ENCODE measurements at regions not wholly inside any gene's neighbourhood (a gene's known extent, or its start where the extent isn't known, plus 50 kb on each side); places are given as distances from the start of the nearest gene placed in this dataset.
"Not testable (repeated sequence)": the region's sequence is repeated elsewhere in the genome, so short reads cannot be mapped to it uniquely, and the experiment has no call there.

DNA sequence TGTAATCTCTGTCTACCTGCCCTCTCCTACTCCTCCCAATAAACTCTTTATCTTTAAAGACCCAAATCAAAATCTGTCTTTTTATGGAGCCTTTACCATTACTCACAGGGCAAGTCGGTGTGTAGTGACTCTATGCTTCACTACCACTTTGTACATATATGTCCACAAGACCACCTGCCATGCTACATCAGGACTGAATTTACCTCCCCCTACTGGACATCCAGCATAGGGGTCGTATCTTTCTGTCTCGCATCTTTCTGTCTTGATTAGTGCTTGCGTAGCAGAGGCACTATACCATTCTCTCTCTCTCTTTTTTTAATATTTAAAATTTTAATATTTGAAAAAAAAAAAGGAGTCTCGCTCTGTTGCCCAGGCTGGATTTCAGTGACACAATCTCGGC lies 587.5 kb downstream of the SOX5 start:
- no peak overlapping the region for H3K4me3 ChIP-seq
- WGBS, 2 experiments (ENCODE audit: low coverage in 1 of 2, low lambda C conversion rate in 2 of 2, missing lambda C conversion rate in 2 of 2), result 48 to 52% methylated on average over 6 of the region's 6 CpGs
- no peak overlapping the region for H3K4me2 ChIP-seq (ENCODE audit: unreplicated experiment)
- no peak overlapping the region for H3K9ac ChIP-seq
- no peak overlapping the region for H3K27ac ChIP-seq
- no peak overlapping the region for H2AFZ ChIP-seq
- in situ Hi-C loops (cut with MboI), result no loop called here
- no peaks in the 10 kb centered on the region for H3F3A ChIP-seq (ENCODE audit: insufficient read depth)
- H3K9me2 ChIP-seq (ENCODE audit: insufficient read depth), result no peaks in the 10 kb centered on the region
- TF ChIP-seq EZH2 (IDR thresholded peaks at IDR 0.05; ENCODE audit: insufficient read depth, poor library complexity, severe bottlenecking) (no peak), EZH2phosphoT487 (IDR thresholded peaks at IDR 0.05; ENCODE audit: insufficient read depth, low read depth) (no peak)
- no peaks in the 10 kb centered on the region for H4K20me1 ChIP-seq (ENCODE audit: insufficient read depth)
- no peak for DNase-seq
- H3K9me3 ChIP-seq (ENCODE audit: low read depth), result no peaks in the 10 kb centered on the region
- no peaks in the 10 kb centered on the region for H3K36me3 ChIP-seq (ENCODE audit: low read depth)
- H3K79me2 ChIP-seq (ENCODE audit: insufficient read depth), result no peaks in the 10 kb centered on the region
- H3K27me3 ChIP-seq (replicated peaks; ENCODE audit: insufficient read depth), result no peaks in the 10 kb centered on the region
- no peaks in the 10 kb centered on the region for H3K4me1 ChIP-seq (ENCODE audit: insufficient read depth)

DNA sequence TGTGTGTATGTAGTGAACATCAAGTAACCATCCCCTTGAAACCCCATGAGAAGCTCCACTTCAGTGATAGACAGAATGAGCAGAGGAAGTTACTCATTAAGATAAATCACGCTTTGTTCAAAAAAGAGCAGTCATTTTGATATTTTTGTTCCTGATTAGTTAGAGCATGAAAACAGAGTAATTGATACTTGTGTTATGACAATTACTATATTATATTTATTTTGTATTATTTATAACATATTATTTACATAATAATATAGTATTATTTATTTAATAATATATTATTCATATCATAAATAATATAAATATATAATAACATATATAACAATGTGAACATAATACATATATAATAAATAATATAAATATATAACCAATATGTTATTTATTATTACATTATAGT lies 580.9 kb downstream of the SOX5 start:
- Histone ChIP-seq H3K4me1 (ENCODE audit: insufficient read depth) (no peaks in the 10 kb centered on the region), H4K20me1 (ENCODE audit: insufficient read depth) (no peaks in the 10 kb centered on the region), H3F3A (ENCODE audit: insufficient read depth) (no peaks in the 10 kb centered on the region), H3K27me3 (replicated peaks; ENCODE audit: insufficient read depth) (no peaks in the 10 kb centered on the region), H3K9ac (no peak overlapping the region), H3K4me2 (ENCODE audit: unreplicated experiment) (no peak overlapping the region), H3K79me2 (ENCODE audit: insufficient read depth) (no peaks in the 10 kb centered on the region), H3K9me2 (ENCODE audit: insufficient read depth) (no peaks in the 10 kb centered on the region), H3K4me3 (no peak overlapping the region), H3K27ac (no peak overlapping the region), H3K9me3 (ENCODE audit: low read depth) (no peaks in the 10 kb centered on the region), H3K36me3 (ENCODE audit: low read depth) (no peaks in the 10 kb centered on the region), H2AFZ (no peak overlapping the region)
- whole genome bisulfite sequencing, 2 experiments (ENCODE audit: low coverage in 1 of 2, low lambda C conversion rate in 2 of 2, missing lambda C conversion rate in 2 of 2), result 22 to 42% methylated on average over 1 of the region's 1 CpG
- TF ChIP-seq EZH2 (IDR thresholded peaks at IDR 0.05; ENCODE audit: insufficient read depth, poor library complexity, severe bottlenecking) (no peak), EZH2phosphoT487 (IDR thresholded peaks at IDR 0.05; ENCODE audit: insufficient read depth, low read depth) (no peak)
- in situ Hi-C loops (cut with MboI), result no loop called here
- no peak for DNase-seq

DNA sequence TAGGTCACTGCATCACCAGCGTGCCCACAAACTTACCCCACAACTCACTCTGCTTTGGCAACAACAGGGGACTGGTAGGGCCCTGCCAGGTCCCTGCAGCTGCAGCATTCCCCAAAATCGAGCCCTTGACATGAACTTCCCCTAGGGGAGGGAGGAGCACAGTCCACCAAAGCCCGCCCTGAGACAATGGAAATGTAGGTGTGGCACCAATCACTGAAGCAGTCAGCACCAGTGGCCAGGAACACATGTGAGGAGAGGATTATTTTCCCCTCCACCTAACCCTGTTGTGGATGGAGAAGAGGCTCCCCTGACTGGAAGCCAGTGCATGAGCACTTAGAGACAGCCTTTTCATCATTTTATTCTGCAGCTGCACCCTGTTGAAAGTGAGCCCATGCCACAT lies 573.8 kb downstream of the SOX5 start:
- no peaks in the 10 kb centered on the region for H3K4me1 ChIP-seq (ENCODE audit: insufficient read depth)
- no peaks in the 10 kb centered on the region for H3F3A ChIP-seq (ENCODE audit: insufficient read depth)
- no peaks in the 10 kb centered on the region for H3K9me2 ChIP-seq (ENCODE audit: insufficient read depth)
- H3K27me3 ChIP-seq (replicated peaks; ENCODE audit: insufficient read depth), result no peaks in the 10 kb centered on the region
- DNase-seq, result no peak
- H4K20me1 ChIP-seq (ENCODE audit: insufficient read depth), result no peaks in the 10 kb centered on the region
- no peak overlapping the region for H2AFZ ChIP-seq
- no peaks in the 10 kb centered on the region for H3K9me3 ChIP-seq (ENCODE audit: low read depth)
- TF ChIP-seq EZH2 (IDR thresholded peaks at IDR 0.05; ENCODE audit: insufficient read depth, poor library complexity, severe bottlenecking), result no peak
- TF ChIP-seq EZH2phosphoT487 (IDR thresholded peaks at IDR 0.05; ENCODE audit: insufficient read depth, low read depth), result no peak
- in situ Hi-C loops (cut with MboI), result no loop called here
- no peaks in the 10 kb centered on the region for H3K79me2 ChIP-seq (ENCODE audit: insufficient read depth)
- no peak overlapping the region for H3K27ac ChIP-seq
- no peak overlapping the region for H3K4me3 ChIP-seq
- WGBS, 2 experiments (ENCODE audit: low coverage in 1 of 2, low lambda C conversion rate in 2 of 2, missing lambda C conversion rate in 2 of 2), result 6 to 21% methylated on average over 3 of the region's 3 CpGs
- H3K9ac ChIP-seq, result no peak overlapping the region
- no peaks in the 10 kb centered on the region for H3K36me3 ChIP-seq (ENCODE audit: low read depth)
- H3K4me2 ChIP-seq (ENCODE audit: unreplicated experiment), result no peak overlapping the region

DNA sequence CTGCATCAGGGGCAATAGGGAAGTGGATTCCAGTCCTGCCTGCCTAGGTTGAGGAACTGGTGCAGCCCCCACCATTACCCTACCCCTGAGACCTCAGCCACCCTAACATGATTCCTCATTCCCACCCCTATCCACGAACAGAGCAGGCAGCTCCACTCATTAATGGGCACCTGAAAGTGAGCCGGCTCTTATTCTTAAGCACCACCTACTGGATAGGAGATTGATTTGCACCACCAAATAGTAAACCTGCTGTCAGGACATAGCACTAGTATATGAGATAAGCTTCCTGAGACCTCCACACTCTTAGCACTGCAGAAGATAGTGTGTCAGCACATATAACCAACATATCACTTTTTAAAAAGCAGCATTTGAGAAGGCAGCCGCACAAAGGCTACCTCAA lies 573.2 kb downstream of the SOX5 start:
- H3K36me3 ChIP-seq (ENCODE audit: low read depth), result no peaks in the 10 kb centered on the region
- DNase-seq, result no peak
- H3F3A ChIP-seq (ENCODE audit: insufficient read depth), result no peaks in the 10 kb centered on the region
- no peaks in the 10 kb centered on the region for H3K27me3 ChIP-seq (replicated peaks; ENCODE audit: insufficient read depth)
- no peak overlapping the region for H2AFZ ChIP-seq
- H3K79me2 ChIP-seq (ENCODE audit: insufficient read depth), result no peaks in the 10 kb centered on the region
- H4K20me1 ChIP-seq (ENCODE audit: insufficient read depth), result no peaks in the 10 kb centered on the region
- H3K4me1 ChIP-seq (ENCODE audit: insufficient read depth), result no peaks in the 10 kb centered on the region
- no peak overlapping the region for H3K9ac ChIP-seq
- no peaks in the 10 kb centered on the region for H3K9me2 ChIP-seq (ENCODE audit: insufficient read depth)
- no peaks in the 10 kb centered on the region for H3K9me3 ChIP-seq (ENCODE audit: low read depth)
- H3K4me3 ChIP-seq, result no peak overlapping the region
- H3K4me2 ChIP-seq (ENCODE audit: unreplicated experiment), result no peak overlapping the region
- no peak overlapping the region for H3K27ac ChIP-seq
- in situ Hi-C loops (cut with MboI), result no loop called here
- TF ChIP-seq EZH2phosphoT487 (IDR thresholded peaks at IDR 0.05; ENCODE audit: insufficient read depth, low read depth), result no peak
- no peak for TF ChIP-seq EZH2 (IDR thresholded peaks at IDR 0.05; ENCODE audit: insufficient read depth, poor library complexity, severe bottlenecking)
- 6 to 7% methylated on average over 3 of the region's 3 CpGs for WGBS, 2 experiments (ENCODE audit: low coverage in 1 of 2, low lambda C conversion rate in 2 of 2, missing lambda C conversion rate in 2 of 2)

DNA sequence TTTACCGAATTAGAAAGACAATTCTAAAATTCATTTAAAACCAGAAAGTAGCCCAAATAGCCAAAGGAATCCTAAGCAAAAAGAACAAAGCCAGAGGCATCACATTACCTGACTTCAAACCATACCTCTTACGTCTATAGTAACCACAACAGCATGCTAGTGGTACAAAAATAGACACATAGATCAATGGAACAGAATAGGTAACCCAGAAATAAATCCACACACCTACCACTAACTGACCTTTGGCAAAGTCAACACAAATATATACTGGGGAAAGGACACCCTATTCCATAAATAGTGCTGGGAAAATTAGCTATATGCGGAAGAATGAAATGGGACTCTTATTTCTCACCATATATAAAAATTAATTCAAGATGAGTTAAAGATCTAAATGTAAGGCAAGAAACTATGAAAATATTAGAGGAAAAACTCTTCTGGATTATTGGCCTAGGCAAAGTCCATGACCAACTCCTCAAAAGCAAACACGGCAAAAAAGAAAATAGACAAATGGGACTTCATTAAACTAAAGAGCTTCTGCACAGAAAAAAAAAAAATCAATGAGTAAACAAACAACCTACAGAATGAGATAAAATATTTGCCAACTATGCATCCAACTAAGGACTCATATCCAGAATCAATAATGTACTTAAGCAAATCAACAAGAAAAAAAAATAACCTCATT lies 568.9 kb downstream of the SOX5 start:
- Histone ChIP-seq H2AFZ (no peak overlapping the region), H4K20me1 (ENCODE audit: insufficient read depth) (no peaks in the 10 kb centered on the region), H3K79me2 (ENCODE audit: insufficient read depth) (no peaks in the 10 kb centered on the region), H3K27ac (no peak overlapping the region), H3K9me3 (ENCODE audit: low read depth) (no peaks in the 10 kb centered on the region), H3K36me3 (ENCODE audit: low read depth) (no peaks in the 10 kb centered on the region), H3K4me2 (ENCODE audit: unreplicated experiment) (no peak overlapping the region), H3K9me2 (ENCODE audit: insufficient read depth) (no peaks in the 10 kb centered on the region), H3K4me1 (ENCODE audit: insufficient read depth) (no peaks in the 10 kb centered on the region), H3K4me3 (no peak overlapping the region), H3K9ac (no peak overlapping the region), H3K27me3 (replicated peaks; ENCODE audit: insufficient read depth) (no peaks in the 10 kb centered on the region), H3F3A (ENCODE audit: insufficient read depth) (no peaks in the 10 kb centered on the region)
- in situ Hi-C loops (cut with MboI), result no loop called here
- DNase-seq, result no peak
- 31 to 35% methylated on average over 4 of the region's 4 CpGs for WGBS, 2 experiments (ENCODE audit: low coverage in 1 of 2, low lambda C conversion rate in 2 of 2, missing lambda C conversion rate in 2 of 2)
- TF ChIP-seq EZH2phosphoT487 (IDR thresholded peaks at IDR 0.05; ENCODE audit: insufficient read depth, low read depth), result no peak
- no peak for TF ChIP-seq EZH2 (IDR thresholded peaks at IDR 0.05; ENCODE audit: insufficient read depth, poor library complexity, severe bottlenecking)

DNA sequence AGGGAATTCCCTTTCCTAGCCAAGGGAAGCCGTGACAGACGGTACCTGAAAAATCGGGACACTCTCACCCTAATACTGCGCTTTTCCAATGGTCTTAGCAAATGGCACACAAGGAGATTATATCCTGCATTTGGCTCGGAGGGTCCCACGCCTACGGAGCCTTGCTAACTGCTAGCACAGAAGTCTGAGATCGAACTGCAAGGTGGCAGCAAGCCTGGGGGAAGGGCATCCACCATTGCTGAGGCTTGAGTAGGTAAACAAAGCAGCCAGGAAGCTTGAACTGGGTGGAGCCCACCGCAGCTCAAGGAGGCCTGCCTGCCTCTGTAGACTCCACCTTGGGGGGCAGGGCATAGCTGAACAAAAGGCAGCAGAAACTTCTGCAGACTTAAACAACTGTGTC lies 560.6 kb downstream of the SOX5 start:
- H3K4me3 ChIP-seq; H3K9ac ChIP-seq; H3K79me2 ChIP-seq (ENCODE audit: insufficient read depth); H3F3A ChIP-seq (ENCODE audit: insufficient read depth); H3K4me1 ChIP-seq (ENCODE audit: insufficient read depth); H3K9me3 ChIP-seq (ENCODE audit: low read depth); DNase-seq; H3K4me2 ChIP-seq (ENCODE audit: unreplicated experiment); H3K27me3 ChIP-seq (replicated peaks; ENCODE audit: insufficient read depth); H2AFZ ChIP-seq; H4K20me1 ChIP-seq (ENCODE audit: insufficient read depth); H3K36me3 ChIP-seq (ENCODE audit: low read depth); H3K9me2 ChIP-seq (ENCODE audit: insufficient read depth); H3K27ac ChIP-seq; in situ Hi-C loops (cut with MboI): not testable (repeated sequence)
- WGBS, 2 experiments (ENCODE audit: low coverage in 1 of 2, low lambda C conversion rate in 2 of 2, missing lambda C conversion rate in 2 of 2), result 38 to 41% methylated on average over 9 of the region's 9 CpGs

DNA sequence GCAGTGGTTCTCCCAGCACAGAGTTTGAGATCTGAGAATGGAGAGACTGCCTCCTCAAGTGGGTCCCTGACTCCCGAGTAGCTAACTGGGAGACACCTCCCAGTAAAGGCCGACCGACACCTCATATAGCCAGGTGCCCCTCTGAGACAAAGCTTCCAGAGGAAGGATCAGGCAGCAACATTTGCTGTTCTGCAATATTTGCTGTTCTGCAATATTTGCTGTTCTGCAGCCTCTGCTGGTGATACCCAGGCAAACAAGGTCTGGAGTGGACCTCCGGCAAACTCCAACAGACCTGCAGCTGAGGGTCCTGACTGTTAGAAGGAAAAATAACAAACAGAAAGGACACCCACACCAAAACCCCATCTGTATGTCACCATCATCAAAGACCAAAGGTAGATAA lies 560.2 kb downstream of the SOX5 start:
- not testable (repeated sequence) for H3K4me1 ChIP-seq (ENCODE audit: insufficient read depth)

More for the DNA sequence above, 560.2 kb downstream of the SOX5 start:
- H3K9ac ChIP-seq; H3K79me2 ChIP-seq (ENCODE audit: insufficient read depth); H3K9me2 ChIP-seq (ENCODE audit: insufficient read depth); H3K4me2 ChIP-seq (ENCODE audit: unreplicated experiment); in situ Hi-C loops (cut with MboI); H3F3A ChIP-seq (ENCODE audit: insufficient read depth); H3K36me3 ChIP-seq (ENCODE audit: low read depth); DNase-seq; H3K9me3 ChIP-seq (ENCODE audit: low read depth); H2AFZ ChIP-seq; H3K27ac ChIP-seq; H3K27me3 ChIP-seq (replicated peaks; ENCODE audit: insufficient read depth); H3K4me3 ChIP-seq; H4K20me1 ChIP-seq (ENCODE audit: insufficient read depth): not testable (repeated sequence)
- WGBS, 2 experiments (ENCODE audit: low coverage in 1 of 2, low lambda C conversion rate in 2 of 2, missing lambda C conversion rate in 2 of 2), result 38 to 52% methylated on average over 4 of the region's 4 CpGs

All from GM23248 (cell line).